Activated naive CD8-positive, alpha-beta T cell treated with anti-CD3 and anti-CD28 coated beads, Interleukin-2, amount 50 U/mL, for 24 hours (primary cell): ENCODE measurements at regions not wholly inside any gene's neighbourhood (a gene's known extent, or its start where the extent isn't known, plus 50 kb on each side); places are given as distances from the start of the nearest gene placed in this dataset.
"Not testable (repeated sequence)": the region's sequence is repeated elsewhere in the genome, so short reads cannot be mapped to it uniquely, and the experiment has no call there.

ENCODE experiments used
- ATAC-seq: fragments of 150-1000 bp; cut with Tn5 transposase; one replicate; pipeline ENCODE4 v1.10.0; 2021
- DNase-seq: peaks from one replicate; pipeline ENCODE4 v3.0.0; 2021
- H3K27ac Mint-ChIP-seq: one replicate; pipeline ENCODE4 v1.8.0; 2021; ENCODE audit warnings: mild to moderate bottlenecking, mixed read lengths
- H3K27me3 Mint-ChIP-seq: one replicate; pipeline ENCODE4 v1.8.0; 2021; ENCODE audit warnings: mixed read lengths
- H3K36me3 Mint-ChIP-seq: one replicate; pipeline ENCODE4 v1.8.0; 2021; ENCODE audit warnings: low read depth, mixed read lengths
- H3K4me1 Mint-ChIP-seq: one replicate; pipeline ENCODE4 v1.8.0; 2021; ENCODE audit warnings: mixed read lengths
- H3K4me3 Mint-ChIP-seq: one replicate; pipeline ENCODE4 v1.8.0; 2021; ENCODE audit warnings: mild to moderate bottlenecking, moderate library complexity, mixed read lengths
- H3K9me3 Mint-ChIP-seq: one replicate; pipeline ENCODE4 v1.8.0; 2021; ENCODE audit warnings: mixed read lengths

GRCh38 chr10:30133198-30133597 lies 73.8 kb upstream of the JCAD start:
- Mint-ChIP-seq H3K36me3 (no peaks in the 10 kb centered on the region), H3K4me3 (no peak overlapping the region), H3K27me3 (peaks cover 10% of the 10 kb centered on the region), H3K27ac (no peak overlapping the region), H3K9me3 (no peaks in the 10 kb centered on the region), H3K4me1 (no peaks in the 10 kb centered on the region)
- DNase-seq (no peak), ATAC-seq (no peak)

- not testable (repeated sequence) for DNase-seq, H3K4me1 Mint-ChIP-seq, ATAC-seq, H3K9me3 Mint-ChIP-seq, H3K36me3 Mint-ChIP-seq, H3K27ac Mint-ChIP-seq, H3K4me3 Mint-ChIP-seq
- peaks cover 11% of the 10 kb centered on the region for H3K27me3 Mint-ChIP-seq
Measured at GRCh38 chr10:30131369-30131768, 72.0 kb upstream of the JCAD start.

GRCh38 chr10:30129326-30129725 lies 69.9 kb upstream of the JCAD start:
- H3K27me3 Mint-ChIP-seq = peaks cover 10% of the 10 kb centered on the region
- not testable (repeated sequence) for H3K27ac Mint-ChIP-seq, H3K4me3 Mint-ChIP-seq, ATAC-seq, H3K36me3 Mint-ChIP-seq, H3K9me3 Mint-ChIP-seq, DNase-seq, H3K4me1 Mint-ChIP-seq

- no peak overlapping the region for H3K4me3 Mint-ChIP-seq
- H3K36me3 Mint-ChIP-seq = no peaks in the 10 kb centered on the region
- peaks cover 12% of the 10 kb centered on the region for H3K27me3 Mint-ChIP-seq
- H3K4me1 Mint-ChIP-seq = no peaks in the 10 kb centered on the region
- no peak for ATAC-seq
- no peak for DNase-seq
- no peaks in the 10 kb centered on the region for H3K9me3 Mint-ChIP-seq
- no peak overlapping the region for H3K27ac Mint-ChIP-seq
Measured at GRCh38 chr10:30127120-30127541, 67.7 kb upstream of the JCAD start.

GRCh38 chr10:30125496-30125895 lies 66.1 kb upstream of the JCAD start:
- no peaks in the 10 kb centered on the region for H3K36me3 Mint-ChIP-seq
- H3K27me3 Mint-ChIP-seq = peaks cover 9% of the 10 kb centered on the region
- DNase-seq (no peak), ATAC-seq (no peak)
- no peak overlapping the region for H3K4me3 Mint-ChIP-seq
- H3K27ac Mint-ChIP-seq = no peak overlapping the region
- no peaks in the 10 kb centered on the region for H3K9me3 Mint-ChIP-seq
- H3K4me1 Mint-ChIP-seq = no peaks in the 10 kb centered on the region

DNA sequence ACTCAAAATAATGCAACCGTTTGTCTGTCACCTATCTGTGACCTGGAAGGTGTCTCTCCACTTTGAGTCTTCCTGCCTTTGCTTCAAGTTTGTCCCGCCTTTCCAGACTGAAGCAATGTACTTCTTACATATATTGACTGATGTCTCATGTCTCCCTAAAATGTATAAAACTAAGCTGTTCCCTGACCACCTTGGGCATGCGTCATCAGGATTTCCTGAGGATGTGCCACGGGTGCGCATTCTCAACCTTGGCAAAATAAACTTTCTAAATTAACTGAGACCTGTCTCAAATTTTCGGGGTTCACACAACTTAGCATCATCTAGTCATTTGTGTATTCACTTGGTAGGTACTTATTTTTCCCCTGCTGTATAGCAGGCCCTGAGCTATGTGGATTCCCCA lies 65.3 kb upstream of the JCAD start:
- Mint-ChIP-seq H3K36me3 (no peaks in the 10 kb centered on the region), H3K4me3 (no peak overlapping the region)

DNA sequence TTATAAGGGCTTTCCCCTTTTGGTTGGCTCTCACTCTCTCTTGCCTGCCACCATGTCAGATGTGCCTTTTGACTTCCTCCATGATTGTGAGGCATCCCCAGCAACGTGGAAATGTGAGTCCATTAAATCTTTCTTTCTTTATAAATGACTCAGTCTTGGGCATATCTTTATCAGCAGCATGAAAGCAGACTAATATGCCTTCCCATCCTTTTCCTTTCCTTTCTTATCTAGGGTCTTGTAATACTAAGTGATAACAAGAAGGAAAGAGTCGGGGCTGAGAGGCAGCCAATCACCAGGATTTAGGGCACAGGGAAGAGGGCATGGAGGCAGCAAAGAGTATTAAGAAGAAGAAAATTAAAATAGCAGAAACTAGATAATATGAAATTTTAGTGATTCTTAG lies 62.0 kb upstream of the JCAD start:
- H3K4me3 Mint-ChIP-seq = no peak overlapping the region

More for the DNA sequence above, 65.3 kb upstream of the JCAD start:
- no peak for ATAC-seq
- Mint-ChIP-seq H3K27me3 (peaks cover 9% of the 10 kb centered on the region), H3K27ac (no peak overlapping the region), H3K9me3 (no peaks in the 10 kb centered on the region), H3K4me1 (no peaks in the 10 kb centered on the region)
- DNase-seq = no peak

GRCh38 chr10:30118590-30118989 lies 59.2 kb upstream of the JCAD start:
- no peaks in the 10 kb centered on the region for H3K9me3 Mint-ChIP-seq
- no peak overlapping the region for H3K27ac Mint-ChIP-seq
- no peak for ATAC-seq
- H3K4me3 Mint-ChIP-seq = no peak overlapping the region
- H3K36me3 Mint-ChIP-seq = no peaks in the 10 kb centered on the region
- no peak for DNase-seq
- H3K27me3 Mint-ChIP-seq = peaks cover 2% of the 10 kb centered on the region
- H3K4me1 Mint-ChIP-seq = no peaks in the 10 kb centered on the region

More for the DNA sequence above, 62.0 kb upstream of the JCAD start:
- no peak overlapping the region for H3K27ac Mint-ChIP-seq
- no peaks in the 10 kb centered on the region for H3K4me1 Mint-ChIP-seq
- no peak for DNase-seq
- no peaks in the 10 kb centered on the region for H3K36me3 Mint-ChIP-seq
- H3K9me3 Mint-ChIP-seq = no peaks in the 10 kb centered on the region
- peaks cover 2% of the 10 kb centered on the region for H3K27me3 Mint-ChIP-seq
- no peak for ATAC-seq

DNA sequence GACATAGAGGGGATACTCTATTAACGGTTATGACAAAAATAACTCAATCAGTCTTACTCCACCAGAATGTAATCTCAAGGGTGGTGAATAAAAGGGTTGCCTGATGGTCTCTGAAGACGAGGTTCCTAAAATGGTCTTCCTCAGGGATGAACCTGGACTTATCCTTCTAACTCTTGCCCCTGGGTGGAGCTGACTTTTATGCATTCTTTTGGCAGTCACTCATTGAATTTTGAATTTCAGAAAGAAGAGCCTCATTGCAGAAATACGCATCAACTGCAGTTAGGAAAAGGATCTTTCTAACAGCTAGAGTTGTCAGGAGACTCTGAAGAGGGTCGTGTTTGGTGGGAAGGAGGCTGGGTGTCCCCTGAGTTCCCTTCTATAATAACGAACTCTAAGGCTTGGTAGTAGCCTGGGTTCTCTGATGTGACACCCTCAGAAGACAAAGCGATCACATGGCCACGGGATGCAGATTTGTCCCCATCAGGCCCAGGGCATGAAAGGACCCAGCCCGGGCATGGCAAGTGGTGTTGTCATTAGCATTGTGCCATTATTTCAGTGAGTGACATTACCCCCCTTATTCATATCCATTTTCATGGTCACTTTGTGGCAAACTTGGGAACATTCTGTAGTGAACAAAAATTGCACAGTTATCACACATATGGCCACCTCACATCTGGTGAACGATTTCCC lies 58.6 kb upstream of the JCAD start:
- H3K36me3 Mint-ChIP-seq = no peaks in the 10 kb centered on the region
- no peak for ATAC-seq
- no peak for DNase-seq
- peaks cover 4% of the 10 kb centered on the region for H3K27me3 Mint-ChIP-seq
- no peaks in the 10 kb centered on the region for H3K4me1 Mint-ChIP-seq
- no peak overlapping the region for H3K27ac Mint-ChIP-seq
- no peak overlapping the region for H3K4me3 Mint-ChIP-seq
- no peaks in the 10 kb centered on the region for H3K9me3 Mint-ChIP-seq

DNA sequence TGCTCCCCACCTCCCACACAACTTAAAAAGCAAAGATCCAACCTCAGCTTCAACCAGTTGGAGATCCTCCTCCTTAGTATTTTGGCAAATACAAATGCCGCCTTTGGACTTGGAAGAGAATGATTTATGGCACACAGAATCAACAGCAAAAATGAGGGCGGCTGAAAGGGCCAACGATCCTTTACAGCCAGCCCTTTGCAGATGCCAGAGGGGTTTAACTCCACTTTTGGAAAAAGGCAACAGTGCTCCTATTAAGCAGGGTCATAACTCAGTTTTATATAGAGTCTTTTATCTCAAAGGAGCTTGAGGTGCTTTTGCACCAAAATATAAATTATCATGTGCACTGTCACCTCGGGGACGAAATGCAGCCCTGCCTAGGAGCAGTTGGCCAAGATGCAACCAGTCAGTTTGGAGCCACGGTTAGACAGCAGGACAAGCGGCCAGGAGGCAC lies 56.7 kb upstream of the JCAD start:
- peaks cover 4% of the 10 kb centered on the region for H3K27me3 Mint-ChIP-seq
- no peak for ATAC-seq
- no peaks in the 10 kb centered on the region for H3K36me3 Mint-ChIP-seq

GRCh38 chr10:30115626-30115940 lies 56.2 kb upstream of the JCAD start:
- Mint-ChIP-seq H3K36me3 (no peaks in the 10 kb centered on the region), H3K4me3 (no peak overlapping the region), H3K27me3 (peaks cover 4% of the 10 kb centered on the region), H3K4me1 (no peaks in the 10 kb centered on the region), H3K27ac (no peak overlapping the region), H3K9me3 (no peaks in the 10 kb centered on the region)
- DNase-seq (no peak), ATAC-seq (no peak)

More for the DNA sequence above, 56.7 kb upstream of the JCAD start:
- H3K4me1 Mint-ChIP-seq = no peaks in the 10 kb centered on the region
- no peak overlapping the region for H3K27ac Mint-ChIP-seq
- DNase-seq = no peak
- no peaks in the 10 kb centered on the region for H3K9me3 Mint-ChIP-seq
- H3K4me3 Mint-ChIP-seq = no peak overlapping the region

- H3K4me3 Mint-ChIP-seq = no peak overlapping the region
- no peaks in the 10 kb centered on the region for H3K36me3 Mint-ChIP-seq
- ATAC-seq (no peak), DNase-seq (no peak)
- H3K27me3 Mint-ChIP-seq = peaks cover 4% of the 10 kb centered on the region
- no peak overlapping the region for H3K27ac Mint-ChIP-seq
- no peaks in the 10 kb centered on the region for H3K9me3 Mint-ChIP-seq
- no peaks in the 10 kb centered on the region for H3K4me1 Mint-ChIP-seq
Measured at GRCh38 chr10:30114881-30115625, 55.7 kb upstream of the JCAD start.

DNA sequence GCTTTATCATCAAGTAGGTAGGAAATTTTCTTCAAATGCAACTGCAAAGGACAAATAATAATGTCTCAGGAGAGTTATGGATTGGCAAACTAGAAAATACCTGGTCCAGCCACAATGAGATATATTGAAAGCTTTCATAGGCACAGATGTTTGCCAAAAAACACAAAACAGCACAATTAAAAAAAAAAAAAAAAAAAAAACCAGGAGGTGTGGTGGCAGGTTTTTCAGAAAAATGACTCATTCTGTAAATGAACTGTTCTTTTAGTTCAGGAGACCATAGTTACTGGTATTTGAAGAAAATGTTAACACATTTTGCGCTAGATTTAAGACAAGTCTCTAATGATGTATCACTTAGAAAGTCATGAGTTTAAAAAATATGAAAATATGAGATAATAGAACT lies 55.0 kb upstream of the JCAD start:
- H3K36me3 Mint-ChIP-seq = no peaks in the 10 kb centered on the region
- H3K4me1 Mint-ChIP-seq = no peaks in the 10 kb centered on the region

DNA sequence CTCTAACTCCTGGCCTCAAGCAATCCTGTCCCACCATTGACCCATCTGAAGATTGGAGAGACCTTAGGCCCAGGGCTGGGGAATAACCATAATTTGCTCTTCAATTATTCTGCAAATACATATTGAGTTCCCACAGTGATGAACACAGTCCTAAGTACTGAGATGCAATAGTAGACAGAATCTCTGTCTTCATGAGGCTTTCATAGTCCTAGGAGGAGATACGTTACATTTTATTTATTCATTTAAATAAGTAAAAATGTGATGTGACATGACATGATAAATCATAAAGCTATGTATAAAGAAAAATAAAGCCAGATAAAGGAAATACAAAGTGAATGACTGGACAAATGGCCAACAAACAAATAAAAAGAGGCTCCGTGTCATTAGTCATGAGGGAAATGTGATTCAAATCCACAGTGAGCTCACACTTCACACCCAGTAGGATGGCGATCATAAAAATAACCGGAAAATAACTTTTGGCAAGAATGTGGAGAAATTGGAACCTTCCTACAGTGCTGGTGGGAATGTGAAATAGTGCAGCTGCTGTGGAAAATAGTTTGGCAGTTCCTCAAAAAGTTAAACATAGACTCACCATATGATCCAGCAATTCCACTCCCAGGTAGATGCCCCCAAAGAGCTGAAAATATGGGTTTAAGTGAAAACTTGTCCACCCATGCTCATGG lies 52.1 kb upstream of the JCAD start:
- Mint-ChIP-seq H3K4me1 (no peaks in the 10 kb centered on the region), H3K9me3 (no peaks in the 10 kb centered on the region), H3K27me3 (peaks cover 11% of the 10 kb centered on the region), H3K36me3 (no peaks in the 10 kb centered on the region), H3K4me3 (no peak overlapping the region), H3K27ac (no peak overlapping the region)
- ATAC-seq (no peak), DNase-seq (no peak)

More for the DNA sequence above, 55.0 kb upstream of the JCAD start:
- ATAC-seq = no peak
- H3K27ac Mint-ChIP-seq = no peak overlapping the region
- H3K4me3 Mint-ChIP-seq = no peak overlapping the region
- no peak for DNase-seq
- H3K27me3 Mint-ChIP-seq = peaks cover 4% of the 10 kb centered on the region
- no peaks in the 10 kb centered on the region for H3K9me3 Mint-ChIP-seq
